HG03432 (cell line): ENCODE measurements at regions not wholly inside any gene's neighbourhood (a gene's known extent, or its start where the extent isn't known, plus 50 kb on each side); places are given as distances from the start of the nearest gene placed in this dataset.
"Not testable (repeated sequence)": the region's sequence is repeated elsewhere in the genome, so short reads cannot be mapped to it uniquely, and the experiment has no call there.

Source experiments
- ATAC-seq: cut with Tn5 transposase; IDR thresholded peaks from one replicate; pipeline ENCODE4 v1.9.1; 2021; ENCODE audit warnings: mild to moderate bottlenecking, moderate library complexity; ENCODE audit not compliant: unreplicated experiment

GRCh38 chr4:127529879-127530278 lies 102.9 kb upstream of the INTU start:
- not testable (repeated sequence) for ATAC-seq

GRCh38 chr4:127533028-127533700 lies 99.6 kb upstream of the INTU start:
- no peak for ATAC-seq

GRCh38 chr4:127534041-127534825 lies 98.5 kb upstream of the INTU start:
- ATAC-seq = no peak

GRCh38 chr4:127538016-127538415 lies 94.7 kb upstream of the INTU start:
- no peak for ATAC-seq

- no peak for ATAC-seq
These were observed 92.2 kb upstream of the INTU start for GRCh38 chr4:127540497-127541025.

- ATAC-seq = no peak
These were observed 87.5 kb upstream of the INTU start for GRCh38 chr4:127545271-127545670.

- no peak for ATAC-seq
These were observed 83.5 kb upstream of the INTU start for GRCh38 chr4:127548990-127549925.

- ATAC-seq = no peak
These were observed 77.7 kb upstream of the INTU start for GRCh38 chr4:127555106-127555505.

GRCh38 chr4:127558088-127558487 lies 74.7 kb upstream of the INTU start:
- no peak for ATAC-seq

GRCh38 chr4:127558489-127559407 lies 74.0 kb upstream of the INTU start:
- no peak for ATAC-seq

GRCh38 chr4:127559981-127560380 lies 72.8 kb upstream of the INTU start:
- ATAC-seq = no peak

GRCh38 chr4:127560755-127561154 lies 72.0 kb upstream of the INTU start:
- no peak for ATAC-seq

- ATAC-seq = no peak
These were observed 58.1 kb upstream of the INTU start for GRCh38 chr4:127574643-127575042.

GRCh38 chr4:127575888-127576287 lies 56.9 kb upstream of the INTU start:
- ATAC-seq = no peak

GRCh38 chr4:127578491-127578890 lies 54.3 kb upstream of the INTU start:
- ATAC-seq = no peak

GRCh38 chr4:127578967-127579366 lies 53.8 kb upstream of the INTU start:
- ATAC-seq = no peak

GRCh38 chr4:127579821-127580220 lies 52.9 kb upstream of the INTU start:
- no peak for ATAC-seq

- no peak for ATAC-seq
These were observed 52.5 kb upstream of the INTU start for GRCh38 chr4:127580300-127580699.

GRCh38 chr4:127580891-127581290 lies 51.9 kb upstream of the INTU start:
- ATAC-seq = no peak
